Cardiac muscle cell (in vitro differentiated cells and primary cell): ENCODE measurements at regions not wholly inside any gene's neighbourhood (a gene's known extent, or its start where the extent isn't known, plus 50 kb on each side); places are given as distances from the start of the nearest gene placed in this dataset.

Experiments used
- DNase-seq, 2 donors: peaks; one replicate each; pipeline versions ENCODE4 v3.0.0 to v3.0.0-alpha.2; 2010 to 2017; ENCODE audit warnings: low read depth in 1 of 2, low spot score in 1 of 2
- H3K27ac ChIP-seq: fragments of 200-600 bp; sonication (generic); 2 replicates; pipeline ENCODE4 v1.5.1; 2016
- H3K27me3 ChIP-seq: fragments of 200-600 bp; sonication (generic); 2 replicates; pipeline ENCODE4 v1.6.0; 2016; ENCODE audit warnings: control low read depth
- H3K36me3 ChIP-seq: fragments of 200-600 bp; sonication (generic); 2 replicates; pipeline ENCODE4 v1.5.1; 2016; ENCODE audit warnings: control low read depth
- H3K4me1 ChIP-seq: fragments of 200-600 bp; sonication (generic); 2 replicates; pipeline ENCODE4 v1.8.1; 2017; ENCODE audit warnings: low read depth, mild to moderate bottlenecking, mixed run types
- H3K4me3 ChIP-seq: fragments of 200-600 bp; sonication (generic); 2 replicates; pipeline ENCODE4 v1.5.1; 2016; ENCODE audit warnings: mild to moderate bottlenecking
- H3K9me3 ChIP-seq: fragments of 200-600 bp; sonication (generic); 2 replicates; pipeline ENCODE4 v1.5.1; 2017; ENCODE audit warnings: low read depth, mild to moderate bottlenecking, control low read depth
- CTCF ChIP-seq: IDR thresholded peaks from 2 replicates; pipeline ENCODE4 v1.5.1; 2012; ENCODE audit warnings: low read depth, mild to moderate bottlenecking, low read length

- H3K27me3 ChIP-seq: no peaks in the 10 kb centered on the region
- H3K36me3 ChIP-seq: no peaks in the 10 kb centered on the region
- no peaks in the 10 kb centered on the region for H3K9me3 ChIP-seq
- no peaks in the 10 kb centered on the region for H3K4me1 ChIP-seq
- H3K27ac ChIP-seq: no peak overlapping the region
- no peak overlapping the region for H3K4me3 ChIP-seq
- no peak for DNase-seq
- TF ChIP-seq CTCF: no peak
Observed at GRCh38 chr20:39176457-39176856, 214.3 kb downstream of the DHX35 start.

- no peak overlapping the region for H3K27ac ChIP-seq
- H3K4me3 ChIP-seq: no peak overlapping the region
- TF ChIP-seq CTCF: no peak
- H3K36me3 ChIP-seq: no peaks in the 10 kb centered on the region
- H3K9me3 ChIP-seq: no peaks in the 10 kb centered on the region
- no peak for DNase-seq
- no peaks in the 10 kb centered on the region for H3K4me1 ChIP-seq
- no peaks in the 10 kb centered on the region for H3K27me3 ChIP-seq
Observed at GRCh38 chr20:39170896-39171463, 208.8 kb downstream of the DHX35 start.

GRCh38 chr20:39165099-39165498 is 203.0 kb downstream of the DHX35 start:
- H3K4me3 ChIP-seq: no peak overlapping the region
- no peaks in the 10 kb centered on the region for H3K9me3 ChIP-seq
- peak overlapping the region; percentile 18 for H3K27ac ChIP-seq
- no peaks in the 10 kb centered on the region for H3K36me3 ChIP-seq
- DNase-seq: no peak
- no peaks in the 10 kb centered on the region for H3K4me1 ChIP-seq
- no peaks in the 10 kb centered on the region for H3K27me3 ChIP-seq
- no peak for TF ChIP-seq CTCF

- DNase-seq: peak in 1 of 2 donors; percentile 14
- no peaks in the 10 kb centered on the region for H3K4me1 ChIP-seq
- H3K27me3 ChIP-seq: no peaks in the 10 kb centered on the region
- no peak for TF ChIP-seq CTCF
- peak overlapping the region; percentile 18 for H3K27ac ChIP-seq
- H3K36me3 ChIP-seq: no peaks in the 10 kb centered on the region
- H3K4me3 ChIP-seq: no peak overlapping the region
- no peaks in the 10 kb centered on the region for H3K9me3 ChIP-seq
Observed at GRCh38 chr20:39164642-39165041, 202.5 kb downstream of the DHX35 start.

- no peak for TF ChIP-seq CTCF
- Histone ChIP-seq H3K27ac (no peak overlapping the region), H3K36me3 (no peaks in the 10 kb centered on the region), H3K4me3 (no peak overlapping the region), H3K4me1 (no peaks in the 10 kb centered on the region), H3K9me3 (no peaks in the 10 kb centered on the region), H3K27me3 (no peaks in the 10 kb centered on the region)
- no peak for DNase-seq
Observed at GRCh38 chr20:39163993-39164392, 201.8 kb downstream of the DHX35 start.

GRCh38 chr20:39161900-39162299 is 199.8 kb downstream of the DHX35 start:
- Histone ChIP-seq H3K4me3 (no peak overlapping the region), H3K4me1 (no peaks in the 10 kb centered on the region), H3K27me3 (no peaks in the 10 kb centered on the region), H3K9me3 (no peaks in the 10 kb centered on the region), H3K36me3 (no peaks in the 10 kb centered on the region), H3K27ac (no peak overlapping the region)
- TF ChIP-seq CTCF: no peak
- DNase-seq: no peak
